Left lung (tissue), 4 donors: ENCODE measurements at regions not wholly inside any gene's neighbourhood (a gene's known extent, or its start where the extent isn't known, plus 50 kb on each side); places are given as distances from the start of the nearest gene placed in this dataset.

Experiments used
- ATAC-seq: fragments of 200-7000 bp; cut with Tn5 transposase; one replicate; pipeline ENCODE4 v1.9.1; 2020; ENCODE audit warnings: moderate library complexity
- DNase-seq, 4 donors: peaks; one replicate each; pipeline ENCODE4 v3.0.0-alpha.2; 2013 to 2020
- H3K27ac ChIP-seq, 2 donors: fragments of 200-600 bp; sonication (generic) in 1 of 2; one replicate each; pipeline versions ENCODE4 v1.5.0 to v1.8.0; 2020 to 2021
- H3K27me3 ChIP-seq, 2 donors: fragments of 200-600 bp; sonication (generic) in 1 of 2; one replicate each; pipeline versions ENCODE4 v1.5.0 to v1.8.0; 2020 to 2021
- H3K36me3 ChIP-seq, 2 donors: fragments of 200-600 bp; sonication (generic) in 1 of 2; one replicate each; pipeline versions ENCODE4 v1.5.0 to v1.8.0; 2020 to 2021
- H3K4me1 ChIP-seq, 2 donors: fragments of 200-600 bp; one replicate each; pipeline ENCODE4 v1.8.0; 2021
- H3K4me3 ChIP-seq, 2 donors: fragments of 200-600 bp; sonication (generic) in 1 of 2; one replicate each; pipeline versions ENCODE4 v1.5.0 to v1.8.0; 2020 to 2021; ENCODE audit warnings: mild to moderate bottlenecking in 1 of 2
- H3K9me3 ChIP-seq, 2 donors: fragments of 200-600 bp; sonication (generic) in 1 of 2; one replicate each; pipeline versions ENCODE4 v1.5.0 to v1.8.0; 2020 to 2021
- intact Hi-C, 2 donors: fragments of 100-400 bp; cut with DNase I; formaldehyde crosslinking; loops; one replicate each; pipeline versions ENCODE4 v1.11.2 to v1.14.2; 2022
- TF ChIP-seq, protein P1 (sequence below), 2 donors: fragments of 200-600 bp; sonication (generic) in 1 of 2; IDR thresholded peaks; one replicate each; pipeline versions ENCODE4 v1.5.0 to v1.8.0; 2021; ENCODE audit warnings: antibody characterized with exemption in 2 of 2
- donor health status: DM: no; HTN: yes; CAD: no.
- donor health status: DM: no; HTN: no; CAD: no.

DNA sequence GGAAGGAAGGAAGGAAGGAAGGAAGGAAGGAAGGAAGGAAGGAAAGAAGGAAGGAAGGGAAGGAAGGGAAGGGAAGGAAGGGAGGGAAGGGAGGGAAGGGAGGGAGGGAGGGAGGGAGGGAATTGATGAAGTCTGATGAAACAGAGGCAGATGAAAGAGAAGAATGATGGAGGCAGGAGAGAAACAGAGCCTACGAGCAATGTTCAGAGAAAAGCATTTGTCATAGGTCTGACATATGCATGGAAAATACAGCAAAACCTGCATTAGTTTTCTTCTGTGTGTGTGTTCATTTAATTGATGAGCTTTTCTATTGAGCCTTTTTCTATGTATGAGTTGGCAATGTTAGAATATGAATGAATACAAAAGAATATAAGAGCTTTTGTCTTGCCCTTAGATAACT lies 343.4 kb downstream of the GXYLT1 start:
- Histone ChIP-seq H3K4me1 (no peaks in the 10 kb centered on the region), H3K4me3 (no peak overlapping the region), H3K9me3 (no peaks in the 10 kb centered on the region), H3K27me3 (no peaks in the 10 kb centered on the region), H3K27ac (no peak overlapping the region), H3K36me3 (no peaks in the 10 kb centered on the region)
- intact Hi-C loops = no loop called here
- DNase-seq (no peak), ATAC-seq (no peak)
- TF ChIP-seq, protein P1, sequence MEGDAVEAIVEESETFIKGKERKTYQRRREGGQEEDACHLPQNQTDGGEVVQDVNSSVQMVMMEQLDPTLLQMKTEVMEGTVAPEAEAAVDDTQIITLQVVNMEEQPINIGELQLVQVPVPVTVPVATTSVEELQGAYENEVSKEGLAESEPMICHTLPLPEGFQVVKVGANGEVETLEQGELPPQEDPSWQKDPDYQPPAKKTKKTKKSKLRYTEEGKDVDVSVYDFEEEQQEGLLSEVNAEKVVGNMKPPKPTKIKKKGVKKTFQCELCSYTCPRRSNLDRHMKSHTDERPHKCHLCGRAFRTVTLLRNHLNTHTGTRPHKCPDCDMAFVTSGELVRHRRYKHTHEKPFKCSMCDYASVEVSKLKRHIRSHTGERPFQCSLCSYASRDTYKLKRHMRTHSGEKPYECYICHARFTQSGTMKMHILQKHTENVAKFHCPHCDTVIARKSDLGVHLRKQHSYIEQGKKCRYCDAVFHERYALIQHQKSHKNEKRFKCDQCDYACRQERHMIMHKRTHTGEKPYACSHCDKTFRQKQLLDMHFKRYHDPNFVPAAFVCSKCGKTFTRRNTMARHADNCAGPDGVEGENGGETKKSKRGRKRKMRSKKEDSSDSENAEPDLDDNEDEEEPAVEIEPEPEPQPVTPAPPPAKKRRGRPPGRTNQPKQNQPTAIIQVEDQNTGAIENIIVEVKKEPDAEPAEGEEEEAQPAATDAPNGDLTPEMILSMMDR (IDR thresholded peaks at IDR 0.05) = no peak

GRCh38 chr12:41799671-41800070 lies 345.0 kb downstream of the GXYLT1 start:
- Histone ChIP-seq H3K36me3 (no peaks in the 10 kb centered on the region), H3K9me3 (no peaks in the 10 kb centered on the region), H3K4me3 (no peak overlapping the region), H3K27me3 (no peaks in the 10 kb centered on the region), H3K27ac (no peak overlapping the region), H3K4me1 (no peaks in the 10 kb centered on the region)
- ATAC-seq (no peak), DNase-seq (no peak)
- TF ChIP-seq, protein P1 (IDR thresholded peaks at IDR 0.05) = no peak
- intact Hi-C loops = no loop called here

- Histone ChIP-seq H3K9me3 (peaks cover 0 to 18% of the 10 kb centered on the region in 2 donors), H3K27me3 (no peaks in the 10 kb centered on the region), H3K4me3 (no peak overlapping the region), H3K36me3 (no peaks in the 10 kb centered on the region), H3K4me1 (no peaks in the 10 kb centered on the region), H3K27ac (no peak overlapping the region)
- no peak for ATAC-seq
- TF ChIP-seq, protein P1 (IDR thresholded peaks at IDR 0.05) = no peak
- intact Hi-C loops = no loop called here
- no peak for DNase-seq
Observed at GRCh38 chr12:41795910-41796309, 348.8 kb downstream of the GXYLT1 start.

DNA sequence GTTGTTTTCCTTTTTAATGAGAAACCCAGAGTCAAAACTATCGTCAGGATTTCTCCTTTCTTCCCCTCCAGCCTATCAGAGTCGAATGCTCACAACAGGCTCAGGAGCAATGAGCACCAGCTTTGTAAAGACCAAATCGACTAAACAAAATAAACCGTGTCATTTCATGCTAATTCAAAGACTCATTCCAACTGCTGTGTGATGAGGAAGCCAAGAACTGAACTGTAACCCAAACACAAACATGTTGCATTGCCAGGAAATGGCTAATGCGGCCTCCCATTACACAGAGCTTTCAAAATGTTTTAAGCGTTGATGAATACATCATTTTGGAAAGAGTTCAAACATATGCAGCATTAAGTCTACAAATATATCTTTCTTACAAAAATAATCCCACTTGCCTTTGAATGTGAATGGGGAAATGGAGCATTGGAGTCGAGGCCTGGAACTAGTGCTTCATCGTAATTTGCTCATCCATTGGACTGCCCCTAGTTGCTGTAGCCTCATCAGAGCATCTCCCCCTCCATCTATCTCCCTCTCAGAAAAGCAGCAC lies 349.5 kb downstream of the GXYLT1 start:
- Histone ChIP-seq H3K36me3 (no peaks in the 10 kb centered on the region), H3K27ac (no peak overlapping the region), H3K4me1 (no peaks in the 10 kb centered on the region), H3K4me3 (no peak overlapping the region), H3K27me3 (no peaks in the 10 kb centered on the region), H3K9me3 (peaks cover 0 to 25% of the 10 kb centered on the region in 2 donors)
- TF ChIP-seq, protein P1 (IDR thresholded peaks at IDR 0.05) = no peak
- ATAC-seq (no peak), DNase-seq (peak in 2 of 4 donors; percentile 63 to 70)
- intact Hi-C loops = no loop called here

- Histone ChIP-seq H3K27ac (no peak overlapping the region), H3K9me3 (peaks cover 0 to 26% of the 10 kb centered on the region in 2 donors), H3K4me1 (no peaks in the 10 kb centered on the region), H3K27me3 (no peaks in the 10 kb centered on the region), H3K36me3 (no peaks in the 10 kb centered on the region), H3K4me3 (no peak overlapping the region)
- intact Hi-C loops = no loop called here
- TF ChIP-seq, protein P1 (IDR thresholded peaks at IDR 0.05) = no peak
- DNase-seq (no peak), ATAC-seq (no peak)
Observed at GRCh38 chr12:41794336-41794735, 350.3 kb downstream of the GXYLT1 start.
